GM19455 (cell line): ENCODE measurements at regions not wholly inside any gene's neighbourhood (a gene's known extent, or its start where the extent isn't known, plus 50 kb on each side); places are given as distances from the start of the nearest gene placed in this dataset.
"Not testable (repeated sequence)": the region's sequence is repeated elsewhere in the genome, so short reads cannot be mapped to it uniquely, and the experiment has no call there.

Source experiments
- ATAC-seq: cut with Tn5 transposase; IDR thresholded peaks from one replicate; pipeline ENCODE4 v1.9.1; 2021; ENCODE audit not compliant: unreplicated experiment

DNA sequence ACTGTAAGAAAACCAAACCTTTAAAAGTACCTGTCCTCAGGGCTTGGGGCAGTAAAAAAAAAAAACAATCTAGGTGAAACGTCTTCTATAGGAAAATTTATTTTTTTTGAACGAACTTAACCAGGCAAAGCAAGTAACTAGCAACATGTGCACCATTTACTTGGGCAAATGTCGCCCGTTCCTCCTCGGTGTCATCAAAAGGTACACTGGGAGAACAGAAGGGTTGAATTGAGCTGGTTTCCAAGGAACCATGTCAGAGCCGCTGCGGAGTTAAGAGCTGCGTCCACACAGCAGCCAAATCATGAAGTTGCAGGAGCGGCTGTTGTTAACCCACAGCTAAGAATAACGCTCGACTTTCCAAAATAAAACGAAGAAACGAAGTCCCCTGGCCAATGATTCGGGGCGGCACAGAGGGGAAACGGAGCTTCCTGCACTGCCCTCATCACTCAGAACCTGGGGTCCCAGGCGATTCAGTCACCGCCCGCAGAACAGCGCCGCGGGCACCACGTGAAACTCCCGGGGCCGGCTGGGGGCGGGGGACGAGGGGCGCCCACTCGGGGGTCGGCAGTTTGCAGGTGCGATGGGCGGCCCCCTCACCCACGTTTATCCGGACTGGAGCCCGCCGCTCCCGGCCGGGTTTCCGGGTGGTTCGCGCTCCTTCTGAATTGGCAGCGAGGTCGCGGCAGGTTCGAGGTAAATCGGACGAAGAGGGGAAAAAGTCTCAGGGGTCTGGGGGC lies 53.6 kb upstream of the PLGLB1 start:
- ATAC-seq: peak; percentile 11

DNA sequence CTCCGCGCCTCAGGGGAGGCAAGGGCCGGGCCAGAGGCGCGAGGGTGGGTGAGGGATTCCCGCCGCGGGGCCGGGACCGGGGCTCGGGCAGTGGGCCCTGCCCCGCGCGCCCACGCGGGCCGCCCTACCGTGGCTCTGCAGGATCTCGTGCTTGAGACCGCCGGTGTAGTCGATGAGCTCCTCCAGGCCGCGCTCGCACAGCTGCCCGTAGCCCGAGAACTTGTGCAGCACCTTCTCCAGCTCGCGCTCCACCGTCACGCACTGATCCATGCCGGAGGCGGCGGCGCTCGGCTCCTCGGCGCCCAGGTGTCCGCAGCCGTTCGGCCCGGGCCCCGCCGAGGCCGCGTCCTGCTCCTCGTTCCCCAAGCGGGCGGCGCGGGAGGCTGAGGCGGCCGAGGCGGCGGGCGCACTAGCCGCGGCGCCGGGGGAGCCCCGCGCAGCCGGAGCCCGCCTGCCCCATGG lies 54.2 kb upstream of the PLGLB1 start:
- peak; percentile 40 for ATAC-seq

DNA sequence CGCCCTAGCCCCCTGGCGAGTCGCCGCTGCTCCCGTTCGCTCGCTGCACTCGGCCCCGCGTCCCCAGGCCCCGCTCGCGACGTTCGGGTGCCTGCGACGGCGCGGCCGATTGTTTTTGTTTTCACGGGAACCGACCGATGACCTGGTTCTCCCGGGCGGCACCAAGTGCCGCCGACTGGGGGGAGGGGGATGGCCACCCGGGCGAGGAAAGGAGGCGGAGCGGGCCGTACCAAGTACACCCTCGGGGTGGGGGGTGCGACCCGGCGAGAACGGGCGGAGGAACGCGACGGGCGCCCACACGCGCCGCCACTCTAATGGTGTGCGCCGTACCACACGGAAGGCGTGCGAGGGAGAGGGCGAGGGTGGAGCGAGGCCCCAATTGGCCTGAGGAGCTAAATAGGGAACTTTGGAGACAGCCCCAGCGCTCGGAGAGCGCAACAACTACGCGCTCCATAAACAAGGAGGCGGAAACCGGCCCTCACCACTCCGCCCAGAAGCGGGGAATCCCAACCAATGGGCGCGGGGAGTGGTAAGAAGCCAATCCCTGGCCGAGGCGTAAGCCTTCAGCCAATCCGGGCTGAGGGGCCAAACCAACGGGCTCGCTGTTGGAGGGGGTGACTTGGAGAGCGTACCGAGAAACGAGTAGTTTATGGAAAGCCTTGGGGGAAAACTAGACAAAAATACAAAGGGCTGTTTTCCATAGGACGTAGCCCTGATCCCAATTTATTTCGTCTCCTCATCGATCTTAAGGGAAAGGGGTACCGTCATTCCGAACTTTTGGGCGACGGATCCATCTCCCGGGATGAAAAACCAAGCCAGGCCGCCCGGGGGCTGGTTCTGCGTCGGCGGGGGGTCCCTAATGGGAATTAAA lies 54.8 kb upstream of the PLGLB1 start:
- peak; percentile 88 for ATAC-seq

GRCh38 chr2:87077124-87077446 lies 55.4 kb upstream of the PLGLB1 start:
- peak; percentile 20 for ATAC-seq

DNA sequence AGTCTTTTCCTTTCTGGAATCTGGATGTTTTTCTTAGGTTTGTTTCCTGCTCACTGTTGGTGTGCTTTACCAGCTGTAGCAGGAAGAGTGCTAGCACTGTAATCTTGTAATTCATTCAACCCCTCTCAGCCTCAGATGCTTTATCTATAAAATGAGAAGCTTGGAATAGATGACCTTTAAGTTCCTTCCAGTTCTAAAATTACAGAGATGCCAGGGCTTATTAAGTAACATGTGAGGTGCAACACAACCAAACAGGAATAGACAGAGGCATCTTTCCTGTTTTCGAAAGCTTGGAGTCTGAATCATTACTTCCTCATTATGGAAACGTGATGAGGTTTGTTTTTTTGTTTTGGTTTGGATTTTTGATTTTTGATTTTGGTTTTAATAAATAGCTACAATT lies 60.1 kb upstream of the PLGLB1 start:
- ATAC-seq: not testable (repeated sequence)

DNA sequence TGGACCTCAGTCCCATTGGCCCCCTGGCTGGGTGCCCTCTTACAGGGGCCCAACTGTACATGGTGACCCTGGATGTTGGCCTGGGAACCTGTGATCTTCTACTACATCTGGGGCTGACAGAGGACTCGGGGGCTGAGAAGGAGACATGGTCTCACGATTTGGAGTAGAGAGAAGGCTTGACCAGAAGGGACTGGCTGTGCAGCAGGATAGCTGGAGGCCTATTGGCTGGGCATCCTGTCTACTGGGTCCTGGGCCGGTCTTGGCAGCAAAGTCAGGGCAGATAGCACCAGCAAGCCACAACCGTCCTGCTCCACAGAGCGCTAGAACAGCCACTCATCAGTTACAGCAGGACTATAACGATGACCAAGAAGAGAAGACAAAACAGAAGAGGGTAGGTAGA lies 66.4 kb upstream of the PLGLB1 start:
- ATAC-seq: not testable (repeated sequence)

GRCh38 chr2:87089401-87089800 lies 67.8 kb upstream of the PLGLB1 start:
- ATAC-seq: not testable (repeated sequence)

DNA sequence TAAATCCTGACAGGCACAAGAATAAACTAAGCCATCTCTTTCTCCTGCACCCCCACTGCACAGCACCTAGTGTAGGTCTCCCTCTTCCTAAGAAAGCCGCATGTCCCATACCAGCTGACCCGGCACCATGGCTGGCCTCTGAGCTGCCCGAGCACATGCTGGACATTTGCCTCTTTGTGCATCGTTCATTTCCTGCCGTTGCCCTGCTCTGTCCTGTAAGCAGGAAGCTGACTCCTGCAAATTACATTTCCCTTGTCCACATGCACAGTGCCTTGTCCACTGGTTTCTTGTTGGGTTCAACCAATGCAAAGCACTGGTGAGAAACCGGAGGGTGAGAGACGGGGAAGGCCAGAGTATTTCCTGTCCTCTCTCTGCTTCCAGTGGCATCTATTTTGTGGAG lies 71.6 kb upstream of the PLGLB1 start:
- not testable (repeated sequence) for ATAC-seq

- ATAC-seq: not testable (repeated sequence)
These were observed 72.4 kb upstream of the PLGLB1 start for GRCh38 chr2:87093937-87094529.

DNA sequence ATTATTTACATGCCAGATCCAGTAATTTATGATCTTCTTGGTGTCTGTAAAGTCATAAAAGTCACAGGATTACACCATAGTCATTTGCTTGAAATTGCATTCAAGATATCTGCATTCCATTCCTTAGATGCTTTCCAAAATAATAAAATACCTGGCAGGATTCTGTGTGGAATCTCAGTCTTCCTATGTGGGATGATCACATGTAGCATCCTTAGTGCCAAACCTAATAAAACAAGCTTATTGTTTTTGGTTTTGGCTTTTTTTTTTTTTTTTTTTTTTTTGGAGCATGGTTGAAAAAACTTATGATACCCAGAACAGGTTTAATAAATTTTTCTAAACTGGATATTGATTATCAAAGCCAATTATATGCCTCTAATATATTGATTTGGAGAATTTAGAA lies 74.2 kb upstream of the PLGLB1 start:
- ATAC-seq: not testable (repeated sequence)

DNA sequence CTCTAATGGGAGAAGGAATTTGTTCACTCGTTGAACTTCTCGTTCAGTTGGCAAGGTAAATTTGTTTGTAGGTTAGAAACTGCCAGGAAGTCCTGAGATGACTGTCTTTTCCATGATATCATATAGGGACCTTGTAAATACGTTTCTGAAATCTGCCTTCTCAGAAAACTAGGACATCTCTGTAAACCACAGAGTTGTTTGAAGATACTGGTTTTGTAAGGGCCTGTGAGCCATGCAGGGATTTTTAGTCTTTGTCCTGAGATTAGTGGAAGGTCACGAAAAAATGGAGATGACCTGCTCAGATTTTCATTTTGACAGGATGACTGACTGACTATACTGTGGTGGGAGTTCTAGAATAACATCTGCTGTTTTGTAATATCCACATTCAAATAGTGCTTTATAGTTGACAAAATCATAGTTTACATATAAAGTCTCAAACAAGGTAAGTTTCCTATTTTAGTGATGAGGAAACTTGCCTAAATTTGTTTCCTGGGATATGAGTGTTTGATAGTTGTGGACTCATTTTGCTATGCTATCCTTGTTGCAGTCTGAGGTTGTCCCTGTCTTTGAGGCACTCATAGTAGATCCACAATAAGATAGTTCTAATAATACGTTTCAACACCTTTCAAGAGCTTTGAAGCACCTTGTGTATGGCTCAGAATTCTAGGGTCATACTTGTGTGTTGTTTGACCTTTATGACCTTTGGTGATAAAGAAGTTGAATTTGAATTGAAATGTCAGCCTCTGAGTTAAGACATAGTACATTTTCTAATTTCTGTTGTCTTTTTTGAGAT lies 107.3 kb upstream of the PLGLB1 start:
- ATAC-seq: not testable (repeated sequence)

DNA sequence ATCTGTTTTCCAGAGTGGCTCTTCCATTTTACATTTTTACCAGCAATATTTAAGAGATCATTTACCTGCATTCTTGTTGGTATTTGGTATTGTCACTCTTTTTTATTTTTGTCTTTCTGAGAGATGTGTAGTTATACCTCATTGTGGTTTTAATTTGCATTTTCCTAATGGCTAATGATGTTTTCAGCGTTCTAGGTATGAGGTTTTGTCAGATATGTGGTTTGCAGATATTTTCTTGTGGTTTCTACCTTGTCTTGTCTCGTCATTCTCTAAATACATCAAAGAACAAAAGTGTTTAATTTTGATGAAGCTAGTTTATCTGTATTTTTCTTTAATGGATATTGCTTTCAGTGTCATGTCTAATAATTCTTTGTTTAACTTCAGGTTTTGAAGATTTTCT lies 110.9 kb upstream of the PLGLB1 start:
- ATAC-seq: not testable (repeated sequence)

DNA sequence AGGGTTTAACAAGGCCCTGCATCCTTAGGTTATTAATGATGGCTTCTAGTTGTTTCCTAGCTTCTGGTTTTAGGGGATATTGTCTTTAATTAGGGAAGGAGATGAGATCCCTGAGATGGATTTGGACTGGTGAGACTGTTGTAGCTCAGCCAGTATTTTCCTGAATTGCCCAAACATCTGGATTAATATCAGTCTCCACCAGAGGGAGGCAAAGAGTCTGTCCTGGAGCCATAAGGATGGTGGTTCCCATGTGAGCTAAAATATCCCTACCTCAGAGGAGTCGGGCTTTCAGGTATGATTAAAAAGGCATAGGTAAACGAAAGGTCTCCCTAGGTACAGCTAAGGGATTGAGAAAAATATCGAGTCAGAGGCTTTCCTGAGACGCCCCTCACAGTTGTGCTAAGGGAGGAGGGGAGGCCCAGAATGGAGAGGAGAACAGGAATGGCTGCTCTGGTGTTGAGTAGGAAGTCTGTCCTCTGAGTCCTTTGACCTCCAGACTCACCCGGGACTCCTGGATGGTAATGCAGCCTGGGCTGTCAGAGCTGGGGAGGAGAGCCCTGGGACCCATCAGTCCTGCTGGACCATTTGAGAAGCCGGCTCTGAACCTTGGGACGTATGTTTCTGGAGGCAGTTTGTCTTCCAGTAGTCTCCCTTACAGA lies 130.3 kb upstream of the PLGLB1 start:
- not testable (repeated sequence) for ATAC-seq

DNA sequence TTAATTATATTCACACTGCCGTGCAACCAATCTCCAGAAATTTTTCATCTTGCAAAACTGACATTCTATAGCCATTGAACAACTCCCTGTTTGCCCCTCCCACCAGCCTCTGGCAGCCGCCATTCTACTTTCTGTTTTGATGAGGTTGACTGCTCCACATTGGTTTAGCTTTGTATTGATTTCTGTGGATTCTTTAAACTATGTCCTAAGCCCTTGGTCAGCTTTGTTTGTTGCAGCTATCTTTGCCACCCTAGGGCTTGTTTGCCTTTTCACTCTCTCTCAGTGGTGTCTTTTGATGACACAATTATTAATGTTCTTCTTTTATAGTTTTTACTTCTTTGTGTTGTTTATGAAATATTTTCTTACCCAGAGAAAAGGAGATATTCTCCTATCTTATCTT lies 152.8 kb upstream of the PLGLB1 start:
- not testable (repeated sequence) for ATAC-seq

- not testable (repeated sequence) for ATAC-seq
These were observed 161.7 kb upstream of the PLGLB1 start for GRCh38 chr2:87183373-87183772.

DNA sequence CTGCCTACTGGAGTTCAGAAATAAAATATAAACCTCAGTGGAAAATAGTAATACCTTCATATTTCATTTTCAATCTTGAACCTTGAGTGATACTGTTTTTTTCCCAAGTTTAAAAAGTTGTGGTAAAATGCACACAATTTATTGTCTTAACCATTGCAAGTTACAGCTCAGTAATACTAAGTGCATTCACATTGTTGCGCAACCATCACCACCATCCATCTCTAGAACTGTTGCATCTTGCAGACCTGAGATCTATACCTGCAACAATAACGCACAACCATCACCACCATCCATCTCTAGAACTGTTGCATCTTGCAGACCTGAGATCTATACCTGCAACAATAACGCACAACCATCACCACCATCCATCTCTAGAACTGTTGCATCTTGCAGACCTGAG lies 162.6 kb upstream of the PLGLB1 start:
- ATAC-seq: not testable (repeated sequence)

- not testable (repeated sequence) for ATAC-seq
These were observed 167.6 kb upstream of the PLGLB1 start for GRCh38 chr2:87189214-87189613.

- ATAC-seq: not testable (repeated sequence)
These were observed 171.7 kb upstream of the PLGLB1 start for GRCh38 chr2:87193336-87193735.

DNA sequence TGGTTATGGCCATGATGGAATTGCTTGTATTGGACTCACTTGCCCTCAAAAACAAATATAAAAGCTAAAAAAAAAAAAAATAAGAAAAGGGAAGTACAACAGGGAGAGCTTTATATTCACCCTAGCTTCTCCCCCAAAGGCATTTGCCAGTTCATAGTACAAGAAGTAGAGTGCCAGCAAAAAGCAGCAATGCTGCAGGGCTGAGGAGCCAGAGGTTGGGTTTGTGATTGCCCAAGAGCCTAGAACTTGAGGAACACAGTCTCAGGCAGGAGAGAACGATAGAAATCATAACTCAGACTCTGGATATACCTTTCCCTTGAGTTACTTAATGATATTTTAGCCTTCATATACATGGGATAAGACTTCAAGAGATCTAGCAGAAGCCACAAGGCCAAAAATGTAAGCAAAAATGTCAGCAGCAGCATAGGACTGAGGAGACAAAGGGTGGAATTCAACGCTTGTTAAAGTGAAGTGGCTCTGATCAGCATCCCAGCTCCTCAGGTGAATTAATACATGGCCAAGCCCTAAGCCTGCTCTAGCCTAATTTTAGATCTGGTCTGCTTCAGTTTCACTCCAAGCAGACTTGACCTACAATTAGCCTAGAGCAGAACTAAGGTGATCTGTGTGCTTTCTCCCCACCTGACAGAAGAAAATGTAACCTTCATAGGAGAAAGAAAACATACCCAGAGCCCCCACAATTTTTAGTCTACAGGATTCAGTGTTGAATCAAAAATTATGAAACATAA lies 172.8 kb upstream of the PLGLB1 start:
- ATAC-seq: not testable (repeated sequence)
